DOHH2 (cell line): ENCODE measurements at regions not wholly inside any gene's neighbourhood (a gene's known extent, or its start where the extent isn't known, plus 50 kb on each side); places are given as distances from the start of the nearest gene placed in this dataset.

Experiments used
- CTCF ChIP-seq: fragments of 200-600 bp; sonication (generic); IDR thresholded peaks from one replicate; pipeline ENCODE4 v1.5.1; 2014; ENCODE audit warnings: antibody characterized with exemption, mild to moderate bottlenecking, low read depth, low read length; ENCODE audit not compliant: poor library complexity, severe bottlenecking
- EZH2phosphoT487 ChIP-seq: fragments of 200-600 bp; sonication (generic); IDR thresholded peaks from 2 replicates; pipeline ENCODE4 v1.6.1; 2017; ENCODE audit warnings: borderline replicate concordance, mild to moderate bottlenecking, antibody characterized with exemption, low read length, moderate library complexity, mixed read lengths

DNA sequence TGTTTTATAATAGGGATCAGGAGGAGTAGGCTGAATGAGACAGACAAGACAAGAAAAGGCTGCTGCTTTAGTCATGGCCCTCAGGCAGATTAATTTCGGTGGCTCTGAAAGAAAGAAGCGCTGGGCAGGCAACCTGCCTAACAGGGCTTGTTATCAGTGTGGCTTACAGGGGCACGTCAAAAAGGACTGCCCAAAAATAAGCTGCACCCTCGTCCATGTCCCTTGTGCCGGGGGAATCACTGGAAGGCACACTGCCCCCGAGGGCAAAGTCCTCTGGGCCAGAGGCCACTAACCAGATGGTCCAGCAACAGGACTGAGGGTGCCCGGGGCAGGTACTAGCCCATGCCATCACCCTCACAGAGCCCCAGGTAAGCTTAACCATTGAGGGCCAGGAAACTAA, 188.5 kb downstream of the IGSF11 start:
- TF ChIP-seq CTCF (no peak), EZH2phosphoT487 (no peak)
